Kidney (tissue), 13 donors: ENCODE measurements at regions not wholly inside any gene's neighbourhood (a gene's known extent, or its start where the extent isn't known, plus 50 kb on each side); places are given as distances from the start of the nearest gene placed in this dataset.

Experiments used
- DNase-seq, 5 donors: peaks; one replicate each; pipeline ENCODE4 v3.0.0-alpha.2; 2013 to 2020
- FAIRE-seq: peaks from 2 replicates; lab custom pipeline; 2012; peaks lifted over from hg19 to GRCh38; lab: Jason Lieb, UNC
- H3K27ac ChIP-seq, 2 donors: one replicate each; pipeline ENCODE4 v1.7.0; 2013; ENCODE audit warnings: low read depth in 2 of 2, low read length in 2 of 2, inconsistent platforms in 1 of 2
- H3K27me3 ChIP-seq: one replicate; pipeline ENCODE4 v1.7.1; 2013; ENCODE audit warnings: low read length, inconsistent platforms; ENCODE audit not compliant: control insufficient read depth, insufficient read depth
- H3K36me3 ChIP-seq, 3 donors: one replicate each; pipeline versions ENCODE4 v1.7.0 to v1.7.1; 2013; ENCODE audit warnings: low read length in 3 of 3, control low read depth in 1 of 3, inconsistent platforms in 1 of 3; ENCODE audit not compliant: insufficient read depth in 3 of 3, control insufficient read depth in 2 of 3
- H3K4me1 ChIP-seq, 3 donors: one replicate each; pipeline versions ENCODE4 v1.7.0 to v1.7.1; 2013; ENCODE audit warnings: low read length in 3 of 3, inconsistent platforms in 1 of 3, low read depth in 1 of 3; ENCODE audit not compliant: control insufficient read depth in 2 of 3, insufficient read depth in 2 of 3
- H3K4me3 ChIP-seq, 3 donors: one replicate each; pipeline versions ENCODE4 v1.7.0 to v1.8.1; 2013; ENCODE audit warnings: low read length in 3 of 3, control low read depth in 1 of 3, inconsistent platforms in 1 of 3
- H3K9ac ChIP-seq, 3 donors: one replicate each; pipeline versions ENCODE4 v1.7.0 to v1.7.1; 2013; ENCODE audit warnings: low read length in 3 of 3, control low read depth in 1 of 3, inconsistent platforms in 1 of 3
- H3K9me3 ChIP-seq, 3 donors: one replicate each; pipeline versions ENCODE4 v1.7.0 to v1.7.1; 2013; ENCODE audit warnings: low read length in 3 of 3, control low read depth in 1 of 3, inconsistent platforms in 1 of 3; ENCODE audit not compliant: control insufficient read depth in 2 of 3, insufficient read depth in 1 of 3
- intact Hi-C: fragments of 100-400 bp; cut with DNase I; formaldehyde crosslinking; loops from one replicate; pipeline ENCODE4 v1.11.1; 2022
- TF ChIP-seq, protein P1 (sequence below): IDR thresholded peaks from 3 replicates; pipeline ENCODE4 v1.5.1; 2012; ENCODE audit warnings: mild to moderate bottlenecking, moderate library complexity, borderline replicate concordance; ENCODE audit not compliant: insufficient read depth; ENCODE audit errors: extremely low read depth
- donor health status: control.
- donor health status: control.
- donor health status: control.
- donor health status: control.
- donor health status: control.
- donor health status: DM: yes; HTN: yes; CAD: no.
- donor health status: Normal renal cell carcinoma (clear cell type).

DNA sequence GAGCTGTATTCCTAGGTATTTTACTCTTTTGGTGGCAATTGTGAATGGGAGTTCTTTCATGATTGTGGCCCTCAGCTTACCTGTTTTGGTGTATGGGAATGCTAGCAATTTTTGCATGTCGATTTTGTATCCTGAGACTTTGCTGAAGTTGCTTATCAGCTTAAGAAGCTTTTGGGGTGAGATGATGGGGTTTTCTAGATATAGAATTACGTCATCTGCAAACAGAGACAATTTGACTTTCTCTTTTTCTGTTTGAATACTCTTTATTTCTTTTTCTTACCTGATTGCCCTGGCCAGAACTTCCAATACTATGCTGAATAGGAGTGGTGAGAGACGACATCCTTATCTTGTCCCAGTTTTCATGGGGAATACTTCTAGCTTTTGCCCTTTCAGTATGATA, 191.2 kb downstream of the KCNE4 start:
- Histone ChIP-seq H3K27me3 (no peaks in the 10 kb centered on the region), H3K27ac (no peak overlapping the region), H3K4me1 (no peaks in the 10 kb centered on the region), H3K36me3 (no peaks in the 10 kb centered on the region), H3K9ac (no peak overlapping the region), H3K4me3 (no peak overlapping the region), H3K9me3 (no peaks in the 10 kb centered on the region)
- TF ChIP-seq, protein P1, sequence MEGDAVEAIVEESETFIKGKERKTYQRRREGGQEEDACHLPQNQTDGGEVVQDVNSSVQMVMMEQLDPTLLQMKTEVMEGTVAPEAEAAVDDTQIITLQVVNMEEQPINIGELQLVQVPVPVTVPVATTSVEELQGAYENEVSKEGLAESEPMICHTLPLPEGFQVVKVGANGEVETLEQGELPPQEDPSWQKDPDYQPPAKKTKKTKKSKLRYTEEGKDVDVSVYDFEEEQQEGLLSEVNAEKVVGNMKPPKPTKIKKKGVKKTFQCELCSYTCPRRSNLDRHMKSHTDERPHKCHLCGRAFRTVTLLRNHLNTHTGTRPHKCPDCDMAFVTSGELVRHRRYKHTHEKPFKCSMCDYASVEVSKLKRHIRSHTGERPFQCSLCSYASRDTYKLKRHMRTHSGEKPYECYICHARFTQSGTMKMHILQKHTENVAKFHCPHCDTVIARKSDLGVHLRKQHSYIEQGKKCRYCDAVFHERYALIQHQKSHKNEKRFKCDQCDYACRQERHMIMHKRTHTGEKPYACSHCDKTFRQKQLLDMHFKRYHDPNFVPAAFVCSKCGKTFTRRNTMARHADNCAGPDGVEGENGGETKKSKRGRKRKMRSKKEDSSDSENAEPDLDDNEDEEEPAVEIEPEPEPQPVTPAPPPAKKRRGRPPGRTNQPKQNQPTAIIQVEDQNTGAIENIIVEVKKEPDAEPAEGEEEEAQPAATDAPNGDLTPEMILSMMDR: no peak
- intact Hi-C loops: no loop called here
- no peak for FAIRE-seq
- no peak for DNase-seq

DNA sequence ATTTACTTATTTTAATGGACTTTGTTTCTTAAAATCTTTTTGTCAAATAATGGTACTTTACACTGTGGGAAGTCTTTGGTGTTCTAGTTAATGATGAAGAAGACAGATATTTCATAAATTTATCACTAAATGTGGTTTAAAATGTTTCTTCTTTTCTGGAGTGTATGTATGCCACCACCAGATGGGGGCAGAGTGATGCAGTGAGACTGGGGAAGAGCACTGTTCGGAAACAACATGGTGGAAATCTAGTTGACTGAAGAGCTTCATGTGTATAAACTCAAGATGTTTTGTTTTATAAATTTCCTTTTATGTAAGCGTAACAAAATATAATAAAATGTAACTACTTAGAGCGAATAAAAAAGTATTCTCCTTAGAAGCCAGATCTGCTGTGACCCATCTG, 195.1 kb downstream of the KCNE4 start:
- Histone ChIP-seq H3K27ac (no peak overlapping the region), H3K9ac (no peak overlapping the region), H3K4me1 (no peaks in the 10 kb centered on the region), H3K36me3 (no peaks in the 10 kb centered on the region), H3K4me3 (no peak overlapping the region), H3K27me3 (no peaks in the 10 kb centered on the region), H3K9me3 (no peaks in the 10 kb centered on the region)
- no peak for FAIRE-seq
- DNase-seq: no peak
- intact Hi-C loops: no loop called here
- TF ChIP-seq, protein P1: no peak

DNA sequence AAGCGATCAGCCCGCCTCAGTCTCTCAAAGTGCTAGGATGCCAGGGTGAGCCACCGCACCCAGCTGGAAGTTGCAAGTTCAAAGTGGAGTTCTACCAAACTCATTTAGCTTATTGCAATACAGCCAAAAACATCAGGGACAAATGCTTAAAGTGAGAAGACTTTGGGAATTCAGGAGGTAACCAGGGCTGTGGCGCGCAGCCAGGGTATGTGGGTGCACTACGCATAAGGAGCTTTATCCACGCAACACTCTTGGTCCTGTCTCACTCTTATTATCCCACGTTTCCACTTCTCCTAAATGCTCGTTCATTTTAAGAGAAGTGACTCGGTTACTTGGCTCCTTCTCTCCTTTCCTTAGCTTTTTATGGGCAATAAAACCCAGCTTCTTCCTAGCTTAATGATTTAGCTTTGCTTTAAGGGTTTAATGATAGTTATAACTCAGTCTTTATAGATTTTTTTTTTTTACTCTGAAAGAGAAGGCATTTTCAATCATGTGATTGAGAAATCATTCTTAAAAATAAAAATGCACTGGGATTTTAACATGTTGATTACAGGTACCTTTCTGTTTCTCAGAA, 199.8 kb downstream of the KCNE4 start:
- Histone ChIP-seq H3K4me1 (no peaks in the 10 kb centered on the region), H3K4me3 (no peak overlapping the region), H3K27ac (no peak overlapping the region), H3K9me3 (peaks cover 0 to 3% (median 0%) of the 10 kb centered on the region in 3 donors), H3K27me3 (no peaks in the 10 kb centered on the region), H3K9ac (no peak overlapping the region), H3K36me3 (no peaks in the 10 kb centered on the region)
- intact Hi-C loops: no loop called here
- DNase-seq (peak in 1 of 5 donors; percentile 10), FAIRE-seq (no peak)
- TF ChIP-seq, protein P1: no peak

DNA sequence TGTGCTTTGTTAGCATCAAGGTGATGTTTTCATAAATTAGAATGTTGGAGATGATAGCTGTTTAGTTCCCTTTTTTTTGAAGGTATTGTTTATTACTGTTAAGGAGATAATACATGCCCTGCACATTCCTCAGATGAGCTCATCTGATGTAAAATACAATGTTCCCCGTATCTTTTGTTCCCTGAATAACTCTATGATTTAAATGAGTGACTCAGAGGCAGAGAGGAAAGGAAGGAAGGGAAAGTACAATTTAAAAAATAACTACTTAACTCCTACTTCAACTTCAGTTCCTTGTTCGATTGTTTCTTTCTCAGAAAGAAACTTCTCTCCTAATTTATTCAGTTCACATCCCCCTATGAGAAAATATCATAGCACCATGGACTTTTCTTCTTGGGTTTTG, 208.7 kb downstream of the KCNE4 start:
- H3K27ac ChIP-seq: no peak overlapping the region
- H3K9me3 ChIP-seq: peaks cover 0 to 3% (median 0%) of the 10 kb centered on the region in 3 donors
- no peak for DNase-seq
- TF ChIP-seq, protein P1: no peak
- no peak overlapping the region for H3K4me3 ChIP-seq
- no peaks in the 10 kb centered on the region for H3K36me3 ChIP-seq
- FAIRE-seq: no peak
- no peak overlapping the region for H3K9ac ChIP-seq
- H3K27me3 ChIP-seq: no peaks in the 10 kb centered on the region
- no peaks in the 10 kb centered on the region for H3K4me1 ChIP-seq
- intact Hi-C loops: no loop called here
